Activated T-helper 1 cell treated with anti-CD3 and anti-CD28 coated beads, Interleukin-12 subunit alpha, Interleukin-12 subunit beta, Interleukin-2, Interleukin-4 antibody, amounts not matched to agents 30 ng/mL and 10 ng/mL and 1 ng/mL, durations not matched to agents 14 hours and 24 hours and 36 hours (primary cell): ENCODE measurements at regions not wholly inside any gene's neighbourhood (a gene's known extent, or its start where the extent isn't known, plus 50 kb on each side); places are given as distances from the start of the nearest gene placed in this dataset.

Experiments used
- DNase-seq: peaks from one replicate; pipeline ENCODE4 v3.0.0; 2021; ENCODE audit warnings: low spot score
- H3K27ac Mint-ChIP-seq: one replicate; pipeline ENCODE4 v1.8.0; 2021; ENCODE audit warnings: mild to moderate bottlenecking, mixed read lengths
- H3K27me3 Mint-ChIP-seq: one replicate; pipeline ENCODE4 v1.8.0; 2022; ENCODE audit warnings: mild to moderate bottlenecking, moderate library complexity, mixed read lengths; ENCODE audit not compliant: insufficient read depth
- H3K36me3 Mint-ChIP-seq: one replicate; pipeline ENCODE4 v1.8.0; 2021; ENCODE audit warnings: low read depth, mixed read lengths
- H3K4me1 Mint-ChIP-seq: one replicate; pipeline ENCODE4 v1.8.0; 2021; ENCODE audit warnings: low read depth, mixed read lengths
- H3K4me3 Mint-ChIP-seq: one replicate; pipeline ENCODE4 v1.8.0; 2021; ENCODE audit warnings: mild to moderate bottlenecking, moderate library complexity, mixed read lengths
- H3K9me3 Mint-ChIP-seq: one replicate; pipeline ENCODE4 v1.8.0; 2021; ENCODE audit warnings: mixed read lengths
- intact Hi-C: fragments of 100-400 bp; cut with micrococcal nuclease; formaldehyde crosslinking; loops from one replicate; pipeline ENCODE4 v1.15.1; 2024

GRCh38 chr19:32230441-32230840 is 115.0 kb upstream of the ZNF507 start:
- Mint-ChIP-seq H3K9me3 (no peaks in the 10 kb centered on the region), H3K4me1 (no peaks in the 10 kb centered on the region), H3K27ac (no peak overlapping the region), H3K36me3 (no peaks in the 10 kb centered on the region), H3K4me3 (no peak overlapping the region), H3K27me3 (peaks cover 5% of the 10 kb centered on the region)
- no peak for DNase-seq
- intact Hi-C loops = no loop called here

GRCh38 chr19:32231020-32231419 is 114.4 kb upstream of the ZNF507 start:
- Mint-ChIP-seq H3K9me3 (no peaks in the 10 kb centered on the region), H3K4me1 (no peaks in the 10 kb centered on the region), H3K4me3 (no peak overlapping the region), H3K36me3 (no peaks in the 10 kb centered on the region), H3K27me3 (peaks cover 1% of the 10 kb centered on the region), H3K27ac (no peak overlapping the region)
- intact Hi-C loops = no loop called here
- no peak for DNase-seq

- no peak overlapping the region for H3K4me3 Mint-ChIP-seq
Observed at GRCh38 chr19:32231691-32232090, 113.7 kb upstream of the ZNF507 start.

GRCh38 chr19:32232449-32232848 is 113.0 kb upstream of the ZNF507 start:
- no peak overlapping the region for H3K4me3 Mint-ChIP-seq
- no peaks in the 10 kb centered on the region for H3K9me3 Mint-ChIP-seq
- H3K4me1 Mint-ChIP-seq = no peaks in the 10 kb centered on the region
- intact Hi-C loops = no loop called here
- H3K36me3 Mint-ChIP-seq = no peaks in the 10 kb centered on the region
- peaks cover 1% of the 10 kb centered on the region for H3K27me3 Mint-ChIP-seq
- no peak for DNase-seq
- no peak overlapping the region for H3K27ac Mint-ChIP-seq

More at GRCh38 chr19:32231691-32232090, 113.7 kb upstream of the ZNF507 start:
- Mint-ChIP-seq H3K27me3 (peaks cover 1% of the 10 kb centered on the region), H3K4me1 (no peaks in the 10 kb centered on the region), H3K36me3 (no peaks in the 10 kb centered on the region), H3K9me3 (no peaks in the 10 kb centered on the region), H3K27ac (no peak overlapping the region)
- intact Hi-C loops = no loop called here
- no peak for DNase-seq

- H3K9me3 Mint-ChIP-seq = no peaks in the 10 kb centered on the region
- no peaks in the 10 kb centered on the region for H3K4me1 Mint-ChIP-seq
Observed at GRCh38 chr19:32233091-32233490, 112.3 kb upstream of the ZNF507 start.

GRCh38 chr19:32233885-32234284 is 111.5 kb upstream of the ZNF507 start:
- Mint-ChIP-seq H3K27ac (no peak overlapping the region), H3K4me3 (no peak overlapping the region), H3K36me3 (no peaks in the 10 kb centered on the region), H3K27me3 (peaks cover 4% of the 10 kb centered on the region), H3K4me1 (no peaks in the 10 kb centered on the region), H3K9me3 (no peaks in the 10 kb centered on the region)
- DNase-seq = no peak
- intact Hi-C loops = no loop called here

More at GRCh38 chr19:32233091-32233490, 112.3 kb upstream of the ZNF507 start:
- Mint-ChIP-seq H3K4me3 (no peak overlapping the region), H3K36me3 (no peaks in the 10 kb centered on the region), H3K27ac (no peak overlapping the region), H3K27me3 (peaks cover 4% of the 10 kb centered on the region)
- no peak for DNase-seq
- intact Hi-C loops = no loop called here

- H3K27me3 Mint-ChIP-seq = peaks cover 4% of the 10 kb centered on the region
- intact Hi-C loops = no loop called here
- H3K9me3 Mint-ChIP-seq = no peaks in the 10 kb centered on the region
- no peaks in the 10 kb centered on the region for H3K36me3 Mint-ChIP-seq
- H3K4me1 Mint-ChIP-seq = no peaks in the 10 kb centered on the region
- no peak for DNase-seq
- H3K4me3 Mint-ChIP-seq = no peak overlapping the region
- H3K27ac Mint-ChIP-seq = no peak overlapping the region
Observed at GRCh38 chr19:32234663-32235217, 110.7 kb upstream of the ZNF507 start.

DNA sequence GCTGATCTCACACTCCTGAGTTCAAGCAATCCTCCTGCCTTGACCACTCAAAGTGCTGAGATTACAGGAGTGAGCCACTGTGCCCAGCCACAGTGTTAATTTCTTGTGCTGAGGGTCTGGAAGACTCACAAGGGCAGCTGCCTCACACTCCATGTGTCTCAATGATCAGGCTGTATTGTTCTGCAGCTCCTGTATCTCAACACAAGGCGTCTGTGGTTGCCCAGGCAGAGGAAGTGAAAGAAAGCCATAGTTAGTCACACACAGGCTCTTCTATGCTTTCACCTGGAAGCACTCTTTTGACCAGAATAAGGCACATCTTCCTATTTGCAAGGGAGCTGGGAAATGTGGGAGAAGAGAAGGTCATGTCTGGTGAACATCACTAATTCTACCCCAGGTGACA is 107.3 kb upstream of the ZNF507 start:
- Mint-ChIP-seq H3K4me3 (no peak overlapping the region), H3K27ac (no peak overlapping the region), H3K27me3 (peaks cover 2% of the 10 kb centered on the region), H3K9me3 (no peaks in the 10 kb centered on the region), H3K36me3 (no peaks in the 10 kb centered on the region), H3K4me1 (no peaks in the 10 kb centered on the region)
- no peak for DNase-seq
- intact Hi-C loops = no loop called here

DNA sequence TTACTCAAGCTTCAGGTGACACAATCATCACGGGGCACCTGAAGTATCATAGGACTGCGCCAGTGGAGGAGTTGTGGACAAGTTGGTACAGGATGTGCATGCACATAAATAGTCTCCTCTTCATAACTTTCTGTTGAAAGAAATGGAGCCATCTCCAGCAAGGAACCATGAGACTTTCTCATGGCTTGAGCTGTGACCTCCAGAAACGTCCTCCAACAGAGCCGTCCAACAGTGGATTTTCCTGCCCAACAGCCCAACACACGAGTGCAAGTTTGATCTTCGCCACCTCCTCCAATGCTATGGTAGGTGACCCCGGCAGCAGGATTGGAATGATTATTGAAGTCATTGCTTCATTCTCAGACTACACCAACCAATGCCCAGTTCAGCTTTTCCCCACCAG is 105.1 kb upstream of the ZNF507 start:
- Mint-ChIP-seq H3K4me3 (no peak overlapping the region), H3K9me3 (no peaks in the 10 kb centered on the region), H3K36me3 (no peaks in the 10 kb centered on the region), H3K27me3 (peaks cover 2% of the 10 kb centered on the region), H3K27ac (no peak overlapping the region), H3K4me1 (no peaks in the 10 kb centered on the region)
- no peak for DNase-seq
- intact Hi-C loops = no loop called here

DNA sequence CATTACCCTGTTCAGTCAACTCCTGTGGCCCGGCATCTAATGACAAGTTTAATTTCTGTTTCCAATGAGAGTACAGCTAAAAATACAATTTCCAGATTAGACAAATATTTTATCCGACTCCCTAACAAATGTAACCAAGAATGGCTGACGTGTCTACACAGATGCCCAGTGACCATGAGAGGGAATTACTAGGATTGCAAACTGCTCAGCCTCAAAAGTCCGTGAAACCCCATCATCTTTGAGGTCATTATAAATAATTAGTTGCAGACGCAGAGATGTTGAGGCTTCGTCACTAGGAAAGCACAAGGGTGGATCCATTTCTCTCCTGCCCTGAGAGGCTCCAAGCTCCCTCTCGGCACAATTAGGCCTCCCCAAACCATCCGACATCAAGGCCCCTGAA is 104.1 kb upstream of the ZNF507 start:
- H3K36me3 Mint-ChIP-seq = no peaks in the 10 kb centered on the region
- intact Hi-C loops = no loop called here
- peaks cover 2% of the 10 kb centered on the region for H3K27me3 Mint-ChIP-seq
- H3K4me1 Mint-ChIP-seq = no peaks in the 10 kb centered on the region
- DNase-seq = no peak
- no peaks in the 10 kb centered on the region for H3K9me3 Mint-ChIP-seq
- no peak overlapping the region for H3K27ac Mint-ChIP-seq
- H3K4me3 Mint-ChIP-seq = no peak overlapping the region

- no peak overlapping the region for H3K27ac Mint-ChIP-seq
- H3K36me3 Mint-ChIP-seq = no peaks in the 10 kb centered on the region
Observed at GRCh38 chr19:32241932-32242710, 103.3 kb upstream of the ZNF507 start.

DNA sequence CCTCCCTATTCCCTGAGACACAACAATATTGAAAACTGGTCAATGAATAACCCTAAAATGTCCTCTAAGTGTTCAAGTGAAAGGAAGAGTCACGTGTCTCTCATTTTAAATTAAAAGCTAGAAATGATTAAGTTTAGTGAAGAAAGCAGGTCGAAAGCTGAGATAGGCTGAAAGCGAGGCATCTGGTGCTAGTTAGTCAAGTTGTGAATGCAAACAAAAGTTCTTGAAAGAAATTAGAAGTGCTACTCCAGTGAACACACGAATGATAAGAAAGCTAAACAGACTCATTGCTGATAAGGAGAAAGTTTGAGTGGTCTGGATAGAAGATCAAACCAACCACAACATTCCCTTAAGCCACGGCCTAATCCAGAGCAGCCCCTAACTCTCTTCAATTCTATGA is 99.4 kb upstream of the ZNF507 start:
- no peak overlapping the region for H3K4me3 Mint-ChIP-seq
- peaks cover 2% of the 10 kb centered on the region for H3K27me3 Mint-ChIP-seq
- H3K9me3 Mint-ChIP-seq = no peaks in the 10 kb centered on the region
- no peaks in the 10 kb centered on the region for H3K4me1 Mint-ChIP-seq
- no peak overlapping the region for H3K27ac Mint-ChIP-seq
- H3K36me3 Mint-ChIP-seq = no peaks in the 10 kb centered on the region
- DNase-seq = no peak
- intact Hi-C loops = no loop called here

More at GRCh38 chr19:32241932-32242710, 103.3 kb upstream of the ZNF507 start:
- DNase-seq = no peak
- intact Hi-C loops = no loop called here
- Mint-ChIP-seq H3K4me1 (no peaks in the 10 kb centered on the region), H3K4me3 (no peak overlapping the region), H3K27me3 (peaks cover 2% of the 10 kb centered on the region), H3K9me3 (no peaks in the 10 kb centered on the region)

DNA sequence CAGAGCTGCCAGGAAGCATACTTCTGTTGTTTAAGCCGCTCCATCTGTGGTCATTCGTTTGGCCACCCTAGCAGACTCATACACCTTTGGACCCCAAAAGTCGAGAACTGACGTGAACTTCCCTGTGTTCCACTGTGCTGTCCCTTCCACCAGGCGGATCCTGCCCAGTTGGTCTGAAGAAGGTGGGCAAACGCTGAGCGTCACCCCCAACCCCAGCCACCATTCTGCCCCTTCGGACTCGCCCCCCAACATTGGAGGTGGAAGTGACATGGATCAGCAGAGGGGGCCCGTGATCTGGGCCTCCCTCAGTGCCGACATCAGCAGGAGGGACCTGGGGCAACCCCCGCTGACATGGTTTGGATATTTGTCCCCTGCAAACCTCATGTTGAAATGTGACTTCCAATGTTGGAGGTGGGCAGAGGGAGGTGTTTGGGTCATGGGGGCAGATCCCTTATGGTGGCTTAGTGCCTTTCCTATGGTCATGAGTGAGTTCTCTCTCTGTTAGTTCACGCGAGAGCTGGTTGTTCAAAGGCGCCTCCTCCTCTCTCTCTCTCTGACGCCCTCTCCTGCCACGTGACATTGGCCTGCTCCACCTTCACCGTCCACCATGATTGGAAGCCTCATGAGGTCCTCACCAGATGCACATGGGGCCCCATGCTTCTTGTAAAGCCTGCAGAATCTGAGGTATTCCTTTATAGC is 93.6 kb upstream of the ZNF507 start:
- Mint-ChIP-seq H3K36me3 (no peaks in the 10 kb centered on the region), H3K27ac (no peak overlapping the region), H3K27me3 (peaks cover 2% of the 10 kb centered on the region), H3K4me3 (no peak overlapping the region), H3K9me3 (no peaks in the 10 kb centered on the region), H3K4me1 (no peaks in the 10 kb centered on the region)
- intact Hi-C loops = no loop called here
- no peak for DNase-seq
